Mesodermal cell (in vitro differentiated cells): ENCODE measurements at regions not wholly inside any gene's neighbourhood (a gene's known extent, or its start where the extent isn't known, plus 50 kb on each side); places are given as distances from the start of the nearest gene placed in this dataset.

Experiments used
- H3K27ac ChIP-seq: 2 replicates; pipeline ENCODE4 v1.7.0; 2013; ENCODE audit warnings: mild to moderate bottlenecking, low read depth, low read length, moderate library complexity; ENCODE audit not compliant: severe bottlenecking
- H3K36me3 ChIP-seq: 2 replicates; pipeline ENCODE4 v1.7.1; 2013; ENCODE audit warnings: mild to moderate bottlenecking, low read length, moderate library complexity; ENCODE audit not compliant: control insufficient read depth, insufficient read depth
- H3K4me1 ChIP-seq: one replicate; pipeline ENCODE4 v1.7.1; 2013; ENCODE audit warnings: mild to moderate bottlenecking, low read length; ENCODE audit not compliant: insufficient read depth, control insufficient read depth, poor library complexity, severe bottlenecking
- H3K4me3 ChIP-seq: 2 replicates; pipeline ENCODE4 v1.7.0; 2013; ENCODE audit warnings: low read length, control low read depth, mild to moderate bottlenecking; ENCODE audit not compliant: insufficient read depth, poor library complexity, severe bottlenecking; ENCODE audit errors: extremely low read depth
- H3K9me3 ChIP-seq: 2 replicates; pipeline ENCODE4 v1.7.1; 2013; ENCODE audit warnings: mild to moderate bottlenecking, low read length, moderate library complexity; ENCODE audit not compliant: control insufficient read depth
- WGBS, 2 experiments: methylation state at CpG; one replicate each; pipeline ENCODE4 v1.1.5; 2013; ENCODE audit warnings: missing lambda C conversion rate in 2 of 2; ENCODE audit not compliant: insufficient coverage in 2 of 2; 5-methylcytosine and 5-hydroxymethylcytosine counted together

DNA sequence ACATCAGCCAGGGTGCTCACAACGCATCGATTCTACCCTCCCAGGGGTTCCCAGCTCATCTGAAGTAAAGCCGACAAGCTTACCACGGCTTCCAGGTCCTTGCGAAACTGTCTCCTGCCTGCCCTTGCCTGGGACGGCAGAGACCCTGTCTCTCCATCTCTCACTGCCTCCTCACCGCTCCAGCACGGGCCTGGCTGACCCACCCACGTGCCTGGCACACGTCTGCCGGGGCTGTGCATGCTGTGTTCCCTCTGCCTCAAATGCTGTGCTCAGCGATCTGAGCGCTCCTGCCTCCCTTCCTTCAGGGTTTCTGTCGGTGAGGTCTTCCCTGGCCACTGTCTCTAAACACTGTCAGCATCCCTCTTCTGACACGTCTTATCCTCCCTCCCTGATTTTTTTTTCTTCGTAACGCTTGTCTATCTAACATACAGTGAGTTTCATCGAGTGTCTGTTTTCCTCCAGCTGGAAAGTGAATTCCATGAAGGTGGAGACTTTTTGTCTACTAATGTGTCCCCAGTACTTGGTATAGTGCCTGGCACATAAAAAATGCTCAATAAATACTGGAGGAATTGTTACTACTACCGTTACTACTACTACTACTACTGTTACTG lies 208.4 kb downstream of the IRF8 start:
- no peaks in the 10 kb centered on the region for H3K4me1 ChIP-seq
- WGBS, 2 experiments: 81 to 85% methylated on average over 14 to 16 of the region's 19 CpGs
- no peak overlapping the region for H3K4me3 ChIP-seq
- peaks cover 7% of the 10 kb centered on the region for H3K9me3 ChIP-seq
- H3K27ac ChIP-seq: no peak overlapping the region
- H3K36me3 ChIP-seq: no peaks in the 10 kb centered on the region

DNA sequence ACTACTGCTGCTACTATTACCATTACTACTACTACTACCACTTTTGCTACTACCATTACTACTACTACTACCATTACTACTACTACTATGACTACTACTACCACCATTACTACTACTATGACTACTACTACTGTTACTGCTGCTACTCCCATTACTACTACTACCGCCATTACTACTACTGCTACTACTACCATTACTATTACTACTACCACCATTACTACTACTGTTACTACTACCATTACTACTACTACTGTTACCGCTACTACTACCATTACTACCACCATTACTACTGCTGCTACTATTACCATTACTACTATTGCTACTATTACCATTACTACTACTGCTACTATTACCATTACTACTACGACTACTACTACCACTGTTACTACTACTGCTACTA lies 209.1 kb downstream of the IRF8 start:
- Histone ChIP-seq H3K4me3 (no peak overlapping the region), H3K27ac (no peak overlapping the region), H3K9me3 (peaks cover 7% of the 10 kb centered on the region), H3K4me1 (no peaks in the 10 kb centered on the region), H3K36me3 (no peaks in the 10 kb centered on the region)
- WGBS, 2 experiments: 90 to 98% methylated on average over 3 of the region's 3 CpGs

DNA sequence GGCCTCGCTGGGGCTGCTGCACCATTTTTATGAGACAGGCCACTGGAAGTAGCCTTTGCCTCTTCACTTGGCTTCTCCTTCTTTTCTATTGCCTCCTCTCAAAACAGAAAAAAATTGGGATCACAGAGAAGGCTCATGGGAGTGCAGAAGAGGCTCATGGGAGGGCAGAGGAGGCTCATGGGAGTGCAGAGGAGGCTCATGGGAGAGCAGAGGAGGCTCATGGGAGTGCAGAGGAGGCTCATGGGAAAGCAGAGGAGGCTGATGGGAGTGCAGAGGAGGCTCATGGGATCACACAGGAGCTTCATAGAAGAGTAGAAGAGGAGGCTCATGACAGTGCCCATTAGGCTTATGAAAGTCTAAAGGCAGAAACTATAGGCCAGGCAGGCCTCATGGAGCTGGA lies 211.2 kb downstream of the IRF8 start:
- Histone ChIP-seq H3K36me3 (no peaks in the 10 kb centered on the region), H3K4me3 (no peak overlapping the region)
- 100% methylated on average over 1 of the region's 1 CpG; no CpG with 5 or more reads in 1 of the 2 experiments for WGBS, 2 experiments

DNA sequence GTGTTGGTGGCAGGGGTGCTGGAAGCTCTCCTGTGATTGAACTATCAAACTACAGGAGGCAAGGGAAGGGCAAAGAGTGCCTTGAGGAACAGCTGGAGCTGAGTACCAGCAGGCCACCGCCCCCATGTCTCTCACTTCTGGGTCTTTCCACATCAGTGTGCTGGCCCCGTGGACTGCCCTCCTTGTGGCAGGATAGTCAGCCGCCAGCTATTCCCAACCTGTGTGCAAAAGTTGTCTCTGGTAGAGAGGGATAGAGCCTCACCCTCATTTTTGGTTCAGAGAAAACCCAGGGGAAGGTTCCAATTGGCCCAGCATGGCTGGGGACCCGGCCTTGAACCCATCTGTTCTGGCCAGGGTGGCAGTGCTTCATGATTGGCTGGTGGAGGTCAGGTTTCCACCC lies 211.8 kb downstream of the IRF8 start:
- Histone ChIP-seq H3K4me1 (no peaks in the 10 kb centered on the region), H3K9me3 (peaks cover 7% of the 10 kb centered on the region), H3K4me3 (no peak overlapping the region), H3K36me3 (no peaks in the 10 kb centered on the region), H3K27ac (no peak overlapping the region)
- WGBS, 2 experiments: 93% methylated on average over 4 of the region's 4 CpGs

More for the DNA sequence above, 211.2 kb downstream of the IRF8 start:
- no peak overlapping the region for H3K27ac ChIP-seq
- H3K9me3 ChIP-seq: peaks cover 7% of the 10 kb centered on the region
- H3K4me1 ChIP-seq: no peaks in the 10 kb centered on the region

DNA sequence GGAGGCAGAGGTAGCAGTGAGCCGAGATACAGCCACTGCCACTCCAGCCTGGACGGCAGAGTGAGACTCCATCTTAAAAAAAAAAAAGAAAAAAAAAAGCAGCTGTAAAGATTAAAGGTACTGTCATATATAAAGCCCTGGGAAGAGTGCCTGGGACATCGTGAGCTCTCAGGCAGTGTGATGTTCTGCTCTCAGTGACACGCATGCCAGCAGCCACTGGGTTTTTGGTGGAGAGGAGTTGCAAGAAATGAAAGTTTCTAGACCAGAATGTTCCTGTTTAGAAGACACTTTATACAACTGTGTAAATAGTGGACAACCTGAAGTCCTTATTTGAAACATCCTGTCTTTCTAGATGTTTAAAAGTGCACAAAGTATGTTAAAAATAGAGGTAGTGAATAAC lies 213.2 kb downstream of the IRF8 start:
- Histone ChIP-seq H3K4me1 (no peaks in the 10 kb centered on the region), H3K4me3 (no peak overlapping the region), H3K36me3 (no peaks in the 10 kb centered on the region), H3K27ac (no peak overlapping the region), H3K9me3 (peaks cover 7% of the 10 kb centered on the region)
- WGBS, 2 experiments: 70 to 85% methylated on average over 2 to 4 of the region's 4 CpGs

DNA sequence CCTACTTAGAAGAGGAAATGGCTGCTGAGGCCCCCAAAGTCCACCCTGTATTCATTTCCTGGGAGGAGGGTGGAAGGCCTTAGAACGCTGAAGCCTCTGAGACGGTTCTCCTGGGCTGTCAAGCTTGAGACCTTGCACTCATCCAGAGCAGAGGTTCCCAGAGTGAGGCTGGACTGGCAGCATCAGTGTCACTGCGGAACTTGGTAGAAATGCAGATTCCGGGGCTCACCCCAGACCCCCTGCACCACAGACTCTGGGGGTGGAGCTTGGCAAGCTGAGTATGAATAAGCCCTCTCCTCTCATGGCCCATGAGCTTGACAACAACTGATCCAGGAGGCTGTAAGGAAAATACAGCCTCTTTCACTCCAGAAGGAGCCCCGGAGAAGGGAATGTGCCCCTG lies 218.3 kb downstream of the IRF8 start:
- H3K9me3 ChIP-seq: no peaks in the 10 kb centered on the region
- no peak overlapping the region for H3K27ac ChIP-seq
- H3K4me3 ChIP-seq: no peak overlapping the region
- H3K4me1 ChIP-seq: peaks cover 2% of the 10 kb centered on the region
- WGBS, 2 experiments: 82 to 90% methylated on average over 5 of the region's 5 CpGs
- H3K36me3 ChIP-seq: no peaks in the 10 kb centered on the region

DNA sequence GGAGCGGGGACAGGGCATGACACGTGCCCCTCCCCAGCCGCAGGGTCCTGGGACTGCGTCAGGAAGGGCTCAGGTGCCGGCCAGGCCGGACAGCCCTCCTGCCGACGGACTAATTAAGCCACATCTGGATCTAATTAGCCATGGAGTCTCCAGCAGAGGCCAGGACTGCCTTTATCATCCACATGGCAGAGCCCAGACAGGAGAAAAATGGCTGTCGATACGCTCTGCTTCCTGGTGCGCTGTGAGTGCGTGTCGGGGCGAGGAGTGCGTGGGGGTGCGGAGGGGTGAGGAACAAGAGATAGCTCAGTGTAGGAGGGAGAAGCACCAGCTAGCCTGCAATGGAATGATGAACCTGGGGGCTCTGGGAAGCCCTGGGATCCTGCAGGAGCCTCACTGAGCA lies 218.8 kb downstream of the IRF8 start:
- WGBS, 2 experiments: 84 to 87% methylated on average over 16 of the region's 16 CpGs
- Histone ChIP-seq H3K4me1 (peaks cover 2% of the 10 kb centered on the region), H3K27ac (no peak overlapping the region), H3K9me3 (no peaks in the 10 kb centered on the region), H3K4me3 (no peak overlapping the region), H3K36me3 (no peaks in the 10 kb centered on the region)

DNA sequence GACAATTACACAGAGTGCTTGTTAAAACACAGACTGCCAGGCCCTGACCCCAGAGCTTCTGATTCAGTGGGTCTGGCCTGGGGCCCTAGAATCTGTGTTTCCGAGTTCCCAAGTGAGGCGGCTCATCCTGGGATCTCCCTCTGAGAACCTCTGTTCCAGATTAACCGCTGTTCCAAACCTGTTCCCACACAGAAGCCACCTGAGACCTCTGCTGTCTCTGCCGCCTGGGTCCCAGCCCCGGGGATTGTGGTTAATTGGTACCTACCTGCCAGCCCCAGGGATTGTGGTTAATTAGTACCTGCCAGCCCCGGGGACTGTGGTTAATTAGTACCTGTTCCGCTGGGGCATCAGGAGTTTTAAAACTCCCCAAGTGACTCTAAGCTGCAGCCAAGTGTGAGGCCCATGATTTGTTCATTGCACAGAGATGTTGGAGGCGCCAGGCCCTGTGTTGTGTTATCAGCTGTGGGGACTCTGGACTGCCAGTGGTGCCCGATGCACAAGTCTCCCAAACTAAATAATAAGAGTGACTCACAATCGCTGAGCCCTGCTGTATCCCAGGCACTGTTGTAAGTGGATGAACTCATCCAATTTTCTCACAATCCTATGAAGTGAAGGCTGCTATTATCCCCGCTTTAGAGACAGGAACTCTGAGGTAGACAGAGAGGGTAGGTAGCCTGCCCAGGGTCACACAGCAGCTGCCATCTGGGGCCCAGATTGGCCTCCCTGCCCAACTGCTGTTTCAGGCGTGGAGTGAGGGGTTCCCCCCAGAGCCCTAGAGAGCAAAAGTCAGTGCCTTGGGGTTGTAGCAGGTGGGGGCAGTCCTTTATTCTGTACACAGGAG lies 219.7 kb downstream of the IRF8 start:
- 81 to 89% methylated on average over 9 to 11 of the region's 12 CpGs for WGBS, 2 experiments

DNA sequence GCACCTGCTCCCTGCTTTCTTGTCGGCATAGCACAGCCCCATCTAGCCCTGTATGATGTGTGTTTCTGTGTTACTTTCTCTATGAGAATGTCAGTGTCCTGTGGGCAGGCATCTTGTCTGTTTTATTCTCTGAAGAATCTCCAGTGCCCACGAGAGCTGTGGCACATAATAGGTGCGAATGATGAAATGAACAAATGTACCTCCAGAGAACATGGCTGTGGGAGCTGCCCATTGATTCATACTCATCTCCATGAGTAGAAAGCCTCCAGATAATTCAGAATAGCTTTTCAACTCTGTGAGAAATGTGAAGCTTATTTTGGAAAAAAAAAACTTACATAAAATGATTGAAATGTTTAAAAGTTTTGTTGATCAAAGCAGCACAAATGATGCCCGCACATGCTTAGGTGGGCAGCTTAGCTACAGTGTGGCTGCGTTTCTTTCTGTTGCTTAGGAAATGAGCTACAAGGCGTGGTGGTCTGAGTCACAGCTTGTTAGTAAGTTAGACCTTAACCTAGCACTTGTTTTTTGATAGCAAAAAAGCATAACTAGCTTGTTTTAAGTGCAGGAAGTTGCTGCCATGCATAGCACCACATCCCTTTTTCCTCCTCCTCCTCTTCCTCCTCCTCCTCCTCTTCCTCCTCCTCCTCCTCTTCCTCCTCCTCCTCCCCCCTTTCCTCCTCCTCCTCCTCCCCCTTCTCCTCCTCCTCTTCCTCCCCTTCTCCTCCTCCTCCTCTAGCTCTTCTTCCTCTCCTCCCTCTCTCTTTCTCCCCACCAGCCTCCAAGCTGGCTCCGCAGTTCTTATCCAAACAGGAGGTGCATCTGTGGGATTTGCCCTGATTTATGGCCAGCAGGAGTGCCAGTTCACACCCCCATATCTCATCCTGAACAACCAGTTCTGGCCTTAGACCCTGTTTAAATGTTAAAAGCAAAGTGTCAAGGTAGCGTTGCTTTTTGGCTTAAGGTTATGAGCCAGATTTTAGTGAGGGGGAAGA lies 221.5 kb downstream of the IRF8 start:
- Histone ChIP-seq H3K27ac (no peak overlapping the region), H3K4me1 (peaks cover 2% of the 10 kb centered on the region), H3K36me3 (no peaks in the 10 kb centered on the region), H3K9me3 (no peaks in the 10 kb centered on the region), H3K4me3 (no peak overlapping the region)
- WGBS, 2 experiments: 82 to 88% methylated on average over 5 to 6 of the region's 8 CpGs

More for the DNA sequence above, 219.7 kb downstream of the IRF8 start:
- Histone ChIP-seq H3K36me3 (no peaks in the 10 kb centered on the region), H3K4me1 (peaks cover 2% of the 10 kb centered on the region), H3K4me3 (no peak overlapping the region), H3K27ac (no peak overlapping the region), H3K9me3 (no peaks in the 10 kb centered on the region)

DNA sequence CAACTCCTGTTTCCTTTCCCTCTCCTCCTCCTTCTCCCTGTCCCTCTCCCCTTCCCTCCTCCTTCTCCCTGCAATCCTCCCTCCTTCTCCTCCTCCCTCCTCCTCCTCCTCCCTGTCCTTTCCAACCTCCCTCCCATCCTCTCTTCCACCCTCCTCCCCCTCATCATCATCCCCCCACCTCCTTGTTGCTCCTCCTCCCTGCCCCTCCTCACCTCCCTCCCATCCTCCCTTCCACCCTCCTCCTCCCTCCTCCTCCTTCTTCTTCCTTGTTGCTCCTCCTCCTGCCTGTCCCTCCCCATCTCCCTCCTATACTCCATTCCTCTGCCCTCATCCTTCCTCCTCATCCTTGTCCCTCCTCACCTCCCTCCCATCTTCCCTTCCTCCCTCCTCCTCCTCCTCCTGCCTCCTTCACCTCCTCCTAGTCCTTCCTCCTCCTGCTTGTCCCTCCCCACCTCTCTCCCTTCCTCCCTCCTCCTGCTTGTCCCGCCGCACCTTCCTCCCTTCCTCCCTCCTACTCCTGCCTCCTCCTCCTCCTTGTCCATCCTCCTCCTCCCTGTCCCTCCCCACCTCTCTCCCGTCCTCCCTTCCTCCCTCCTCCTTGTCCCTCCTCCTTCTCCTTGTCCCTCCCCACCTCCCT lies 222.5 kb downstream of the IRF8 start:
- WGBS, 2 experiments: 78 to 81% methylated on average over 3 of the region's 3 CpGs
- H3K27ac ChIP-seq: no peak overlapping the region
- no peak overlapping the region for H3K4me3 ChIP-seq
- H3K4me1 ChIP-seq: peaks cover 2% of the 10 kb centered on the region
- H3K9me3 ChIP-seq: no peaks in the 10 kb centered on the region
- no peaks in the 10 kb centered on the region for H3K36me3 ChIP-seq
